Loucy (cell line): ENCODE measurements at regions not wholly inside any gene's neighbourhood (a gene's known extent, or its start where the extent isn't known, plus 50 kb on each side); places are given as distances from the start of the nearest gene placed in this dataset.

Experiments
- EZH2phosphoT487 ChIP-seq: fragments of 200-600 bp; IDR thresholded peaks from 2 replicates; pipeline ENCODE4 v1.6.1; 2018; ENCODE audit warnings: antibody characterized with exemption, mild to moderate bottlenecking, moderate library complexity, borderline replicate concordance
- TF ChIP-seq, protein P1 (sequence below): fragments of 200-600 bp; sonication (generic); conservative IDR thresholded peaks from 2 replicates; pipeline ENCODE4 v1.5.1; 2014; ENCODE audit warnings: mild to moderate bottlenecking, antibody characterized with exemption, low read length

DNA sequence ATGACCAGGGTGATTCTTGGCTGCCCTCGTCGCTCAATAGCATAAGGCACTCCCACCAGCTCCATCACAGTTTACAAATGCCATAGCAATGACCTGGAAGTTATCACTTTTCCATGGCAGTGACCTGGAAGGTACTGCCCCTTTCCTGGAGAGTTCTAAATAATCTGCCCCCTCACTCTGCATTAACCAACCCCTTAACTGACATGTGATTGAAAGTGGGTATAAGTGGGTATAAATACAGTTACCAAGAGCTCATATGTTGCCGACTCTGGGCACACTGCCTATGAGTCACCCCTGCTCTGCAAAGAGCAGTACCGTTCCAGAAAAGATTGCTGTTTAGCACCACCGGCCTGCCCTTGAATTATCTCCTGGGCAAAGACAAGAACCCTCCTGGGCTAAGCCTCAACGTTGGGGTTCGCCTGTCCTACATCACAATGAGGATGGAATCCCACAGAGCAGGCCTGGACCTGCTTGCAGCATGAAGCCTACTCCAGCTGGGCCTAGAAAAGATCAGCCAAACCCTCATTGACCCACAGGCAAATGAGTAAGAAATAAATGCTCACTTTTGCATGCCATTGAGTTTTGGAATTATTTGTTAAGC is 95.2 kb upstream of the SEC14L1 start:
- TF ChIP-seq, protein P1, sequence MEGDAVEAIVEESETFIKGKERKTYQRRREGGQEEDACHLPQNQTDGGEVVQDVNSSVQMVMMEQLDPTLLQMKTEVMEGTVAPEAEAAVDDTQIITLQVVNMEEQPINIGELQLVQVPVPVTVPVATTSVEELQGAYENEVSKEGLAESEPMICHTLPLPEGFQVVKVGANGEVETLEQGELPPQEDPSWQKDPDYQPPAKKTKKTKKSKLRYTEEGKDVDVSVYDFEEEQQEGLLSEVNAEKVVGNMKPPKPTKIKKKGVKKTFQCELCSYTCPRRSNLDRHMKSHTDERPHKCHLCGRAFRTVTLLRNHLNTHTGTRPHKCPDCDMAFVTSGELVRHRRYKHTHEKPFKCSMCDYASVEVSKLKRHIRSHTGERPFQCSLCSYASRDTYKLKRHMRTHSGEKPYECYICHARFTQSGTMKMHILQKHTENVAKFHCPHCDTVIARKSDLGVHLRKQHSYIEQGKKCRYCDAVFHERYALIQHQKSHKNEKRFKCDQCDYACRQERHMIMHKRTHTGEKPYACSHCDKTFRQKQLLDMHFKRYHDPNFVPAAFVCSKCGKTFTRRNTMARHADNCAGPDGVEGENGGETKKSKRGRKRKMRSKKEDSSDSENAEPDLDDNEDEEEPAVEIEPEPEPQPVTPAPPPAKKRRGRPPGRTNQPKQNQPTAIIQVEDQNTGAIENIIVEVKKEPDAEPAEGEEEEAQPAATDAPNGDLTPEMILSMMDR, result no peak
- no peak for TF ChIP-seq EZH2phosphoT487
